ENCODE measurements at regions not wholly inside any gene's neighbourhood (a gene's known extent, or its start where the extent isn't known, plus 50 kb on each side); places are given as distances from the start of the nearest gene placed in this dataset.
"Not testable (repeated sequence)": the region's sequence is repeated elsewhere in the genome, so short reads cannot be mapped to it uniquely, and the experiment has no call there.

- TF ChIP-seq POLR2A (IDR thresholded peaks at IDR 0.05; ENCODE audit: low read length); GATA1 (IDR thresholded peaks at IDR 0.05; ENCODE audit: low read depth, low read length): not testable (repeated sequence)
These were observed 145.8 kb upstream of the ATF7IP start for GRCh38 chr12:14219670-14220069.
